K562 (cell line): ENCODE measurements at regions not wholly inside any gene's neighbourhood (a gene's known extent, or its start where the extent isn't known, plus 50 kb on each side); places are given as distances from the start of the nearest gene placed in this dataset.

Source experiments
- ATAC-seq: fragments of 200-7000 bp; cut with Tn5 transposase; 3 replicates; pipeline ENCODE4 v1.9.1; 2020; ENCODE audit warnings: moderate library complexity
- BruUV-seq: library from RNA; stranded (reverse); fragments of 400-500 nt; replicated peaks from 2 replicates; lab custom pipeline; 2021; lab: Mats Ljungman, UMichigan
- CTCF ChIA-PET: fragments of 300-600 bp; formaldehyde crosslinking; extraction: SDS; loops from one replicate; lab custom pipeline; 2021; ENCODE audit warnings: low intra/inter-chr PET ratio; lab: Yijun Ruan, JAX
- POLR2A ChIA-PET: fragments of 300-600, 350-650 bp; sonication (Branson Sonifier 250); formaldehyde crosslinking; extraction: SDS; loops from one replicate; lab custom pipeline; 2021; ENCODE audit warnings: antibody characterized with exemption, inconsistent platforms; lab: Yijun Ruan, JAX
- DNase-seq, 4 experiments: peaks; one replicate each; pipeline versions ENCODE4 v3.0.0 to v3.0.0-alpha.2; 2011 to 2018; ENCODE audit warnings: low spot score in 3 of 4, mixed read lengths in 3 of 4; ENCODE audit errors: extremely low read depth in 1 of 4
- FAIRE-seq: peaks from 2 replicates; lab custom pipeline; 2011; peaks lifted over from hg19 to GRCh38; lab: Jason Lieb, UNC
- H2AFZ ChIP-seq: 2 replicates; pipeline ENCODE4 v1.6.0; 2011; ENCODE audit warnings: low read depth, low read length, control low read depth, inconsistent platforms
- H3K27ac ChIP-seq: fragments of 200-600 bp; 3 replicates; pipeline ENCODE4 v1.8.0; 2011; ENCODE audit warnings: low read depth, mild to moderate bottlenecking, control low read depth, inconsistent platforms, low read length, moderate library complexity, mixed read lengths; ENCODE audit errors: extremely low read depth
- H3K27me3 ChIP-seq, 2 experiments: fragments of 300-600 bp in 1 of 2; 2 replicates in 1 of 2; 3 replicates in 1 of 2; pipeline versions ENCODE4 v1.6.0 to v1.8.0; 2011; ENCODE audit warnings: inconsistent platforms in 2 of 2, low read length in 2 of 2, mild to moderate bottlenecking in 1 of 2, mixed read lengths in 1 of 2, moderate library complexity in 1 of 2; ENCODE audit not compliant: control insufficient read depth in 2 of 2, insufficient read depth in 2 of 2
- H3K36me3 ChIP-seq: fragments of 300-600 bp; 3 replicates; pipeline ENCODE4 v1.8.0; 2011; ENCODE audit warnings: mild to moderate bottlenecking, low read length, inconsistent platforms; ENCODE audit not compliant: control insufficient read depth, insufficient read depth
- H3K4me1 ChIP-seq, 2 experiments: fragments of 200-600 bp in 1 of 2; replicated peaks in 1 of 2; 2 replicates in 1 of 2; 3 replicates in 1 of 2; pipeline versions ENCODE4 v1.5.1 to v1.8.0; 2011; ENCODE audit warnings: inconsistent platforms in 2 of 2, low read length in 2 of 2, mild to moderate bottlenecking in 1 of 2, mixed read lengths in 1 of 2, moderate library complexity in 1 of 2; ENCODE audit not compliant: control insufficient read depth in 2 of 2, insufficient read depth in 2 of 2
- H3K4me2 ChIP-seq: 2 replicates; pipeline ENCODE4 v1.6.1; 2011; ENCODE audit warnings: low read length, control low read depth, inconsistent platforms, mixed read lengths; ENCODE audit not compliant: insufficient read depth
- H3K4me3 ChIP-seq: fragments of 200-600 bp; sonication (generic), shearing (Covaris generic); 2 replicates; pipeline ENCODE4 v1.5.1; 2016; ENCODE audit warnings: control low read depth, inconsistent platforms
- H3K79me2 ChIP-seq: fragments of 200-600 bp; 3 replicates; pipeline ENCODE4 v1.8.0; 2011; ENCODE audit warnings: low read length, inconsistent platforms; ENCODE audit not compliant: control insufficient read depth, insufficient read depth
- H3K9ac ChIP-seq, 2 experiments: 2 replicates each; pipeline versions ENCODE4 v1.6.0 to v1.6.1; 2011; ENCODE audit warnings: low read depth in 2 of 2, low read length in 2 of 2, control low read depth in 1 of 2, inconsistent platforms in 1 of 2, mild to moderate bottlenecking in 1 of 2, mixed read lengths in 1 of 2; ENCODE audit not compliant: insufficient read depth in 1 of 2
- H3K9me1 ChIP-seq: one replicate; pipeline ENCODE4 v1.6.0; 2011; ENCODE audit warnings: inconsistent platforms, mild to moderate bottlenecking, low read length, moderate library complexity; ENCODE audit not compliant: control insufficient read depth, insufficient read depth
- H3K9me3 ChIP-seq: replicated peaks from 2 replicates; pipeline ENCODE4 v1.5.1; 2011; ENCODE audit warnings: low read depth, low read length, inconsistent platforms; ENCODE audit not compliant: control insufficient read depth, insufficient read depth
- H4K20me1 ChIP-seq: replicated peaks from 2 replicates; pipeline ENCODE4 v1.6.1; 2011; ENCODE audit warnings: low read length, inconsistent platforms, mixed read lengths; ENCODE audit not compliant: control insufficient read depth, insufficient read depth
- ATF7 ChIP-seq: fragments of 450-650 bp; IDR thresholded peaks from 2 replicates; pipeline ENCODE4 v1.7.1; 2014; ENCODE audit warnings: mild to moderate bottlenecking, moderate library complexity
- CBX8 ChIP-seq: fragments of 200-600 bp; sonication (generic); IDR thresholded peaks from 2 replicates; pipeline ENCODE4 v1.6.1; 2012; ENCODE audit warnings: borderline replicate concordance, mixed run types, low read depth, mild to moderate bottlenecking, moderate library complexity, mixed read lengths, low read length, control low read depth, inconsistent platforms; ENCODE audit not compliant: poor library complexity, severe bottlenecking; ENCODE audit errors: extremely low read depth
- CC2D1A ChIP-seq: fragments of 450-650 bp; IDR thresholded peaks from 2 replicates; pipeline ENCODE4 v1.6.1; 2017; ENCODE audit warnings: mild to moderate bottlenecking
- ETV1 ChIP-seq: fragments of 450-650 bp; conservative IDR thresholded peaks from 2 replicates; pipeline ENCODE4 v1.6.1; 2016; ENCODE audit warnings: missing genetic modification characterization, control low read depth, low read depth, missing compliant biosample characterization
- RAD21 ChIP-seq, 2 experiments: fragments of 250-450 bp in 1 of 2; fragments of 450-650 bp in 1 of 2; sonication (Bioruptor Pico) in 1 of 2; formaldehyde crosslinking in 1 of 2; IDR thresholded peaks in 1 of 2; conservative IDR thresholded peaks in 1 of 2; 2 replicates each; pipeline versions ENCODE4 v1.4.0 to v1.8.0; 2020 to 2022; ENCODE audit warnings: mild to moderate bottlenecking in 2 of 2, moderate library complexity in 1 of 2
- WGBS: fragments of 100-300 bp; shearing (Covaris generic); methylation state at CpG from one replicate; pipeline ENCODE4 v1.1.6; 2016; ENCODE audit warnings: low coverage, mixed read lengths; ENCODE audit not compliant: insufficient coverage; ENCODE audit errors: missing lambda C conversion rate; 5-methylcytosine and 5-hydroxymethylcytosine counted together
- in situ Hi-C: fragments of 300-500 bp; cut with MboI; formaldehyde crosslinking; loops from 4 replicates; pipeline ENCODE4 v1.15.0; 2018; ENCODE audit warnings: inconsistent platforms, mixed read lengths
- intact Hi-C: fragments of 100-400 bp; cut with micrococcal nuclease; formaldehyde crosslinking; loops from 2 replicates; pipeline ENCODE4 v1.14.2; 2022
- TF ChIP-seq, protein P1 (sequence below), 2 experiments: fragments of 450-650 bp in 1 of 2; sonication (generic) in 1 of 2; formaldehyde crosslinking in 1 of 2; IDR thresholded peaks in 1 of 2; conservative IDR thresholded peaks in 1 of 2; 2 replicates each; pipeline versions ENCODE4 v1.6.1 to v1.8.1; 2016 to 2023; ENCODE audit warnings: mild to moderate bottlenecking in 2 of 2, moderate library complexity in 2 of 2, inconsistent platforms in 1 of 2, missing genetic modification reagents in 1 of 2
- TF ChIP-seq, protein P2 (sequence below): fragments of 450-650 bp; IDR thresholded peaks from 2 replicates; pipeline ENCODE4 v1.7.0; 2016; ENCODE audit warnings: borderline replicate concordance

DNA sequence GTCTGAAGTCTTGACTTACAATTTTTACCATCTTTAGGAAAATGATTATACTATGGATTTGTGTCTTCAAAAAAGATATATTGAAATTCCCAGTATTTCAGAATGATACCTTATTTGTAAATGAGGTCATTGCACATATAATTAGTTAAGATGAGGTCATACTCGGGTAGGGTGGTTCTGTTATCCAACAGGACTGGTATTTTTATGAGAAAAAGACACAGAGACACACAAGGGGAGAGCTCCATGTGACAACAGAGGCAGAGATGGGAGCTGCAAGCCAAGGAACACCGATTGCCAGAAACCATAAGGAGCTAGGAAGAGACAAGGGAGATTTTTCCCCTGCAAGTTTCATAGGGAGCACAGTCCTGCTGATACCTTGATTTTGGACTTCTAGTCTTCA, 356.9 kb downstream of the ARL4A start:
- POLR2A ChIA-PET, result no interaction called here
- H4K20me1 ChIP-seq, result no peaks in the 10 kb centered on the region
- H3K9me3 ChIP-seq, result no peaks in the 10 kb centered on the region

More for the DNA sequence above, 356.9 kb downstream of the ARL4A start:
- BruUV-seq, result no TSS peak
- 32% methylated on average over 2 of the region's 2 CpGs for WGBS
- H3K9me1 ChIP-seq, result no peaks in the 10 kb centered on the region
- in situ Hi-C loops, result no loop called here
- FAIRE-seq (no peak), DNase-seq (peak in 1 of 4 experiments; percentile 17), ATAC-seq (peak; percentile 46)
- H2AFZ ChIP-seq, result peak overlapping the region; percentile 65
- no peaks in the 10 kb centered on the region for H3K79me2 ChIP-seq
- H3K4me3 ChIP-seq, result no peak overlapping the region
- intact Hi-C loops, result no loop called here
- CTCF ChIA-PET, result no interaction called here
- H3K27me3 ChIP-seq, result no peaks in the 10 kb centered on the region
- H3K4me1 ChIP-seq, result no peaks in the 10 kb centered on the region
- H3K9ac ChIP-seq, result no peak overlapping the region
- H3K4me2 ChIP-seq, result no peak overlapping the region
- TF ChIP-seq ETV1 (tag) (no peak), ATF7 (peak; percentile 24; the same call in 1 of the 2 replicates), RAD21 (CRISPR knock-in tag; conservative IDR thresholded peaks at IDR 0.05 in 1 of 2, IDR thresholded peaks at IDR 0.05 in 1 of 2) (peak in 1 of 2 experiments; percentile 10; a peak in 1 of 4 replicates), CBX8 (no peak), CC2D1A (no peak)
- TF ChIP-seq, protein P1, sequence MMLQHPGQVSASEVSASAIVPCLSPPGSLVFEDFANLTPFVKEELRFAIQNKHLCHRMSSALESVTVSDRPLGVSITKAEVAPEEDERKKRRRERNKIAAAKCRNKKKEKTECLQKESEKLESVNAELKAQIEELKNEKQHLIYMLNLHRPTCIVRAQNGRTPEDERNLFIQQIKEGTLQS (IDR thresholded peaks at IDR 0.05), result peak; percentile 73
- TF ChIP-seq, protein P1 (CRISPR knock-in tag; conservative IDR thresholded peaks at IDR 0.05), result no peak
- TF ChIP-seq, protein P2, sequence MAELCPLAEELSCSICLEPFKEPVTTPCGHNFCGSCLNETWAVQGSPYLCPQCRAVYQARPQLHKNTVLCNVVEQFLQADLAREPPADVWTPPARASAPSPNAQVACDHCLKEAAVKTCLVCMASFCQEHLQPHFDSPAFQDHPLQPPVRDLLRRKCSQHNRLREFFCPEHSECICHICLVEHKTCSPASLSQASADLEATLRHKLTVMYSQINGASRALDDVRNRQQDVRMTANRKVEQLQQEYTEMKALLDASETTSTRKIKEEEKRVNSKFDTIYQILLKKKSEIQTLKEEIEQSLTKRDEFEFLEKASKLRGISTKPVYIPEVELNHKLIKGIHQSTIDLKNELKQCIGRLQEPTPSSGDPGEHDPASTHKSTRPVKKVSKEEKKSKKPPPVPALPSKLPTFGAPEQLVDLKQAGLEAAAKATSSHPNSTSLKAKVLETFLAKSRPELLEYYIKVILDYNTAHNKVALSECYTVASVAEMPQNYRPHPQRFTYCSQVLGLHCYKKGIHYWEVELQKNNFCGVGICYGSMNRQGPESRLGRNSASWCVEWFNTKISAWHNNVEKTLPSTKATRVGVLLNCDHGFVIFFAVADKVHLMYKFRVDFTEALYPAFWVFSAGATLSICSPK, result no peak
- H3K36me3 ChIP-seq, result no peaks in the 10 kb centered on the region
- H3K27ac ChIP-seq, result no peak overlapping the region
